GM21619 (cell line): ENCODE measurements at regions not wholly inside any gene's neighbourhood (a gene's known extent, or its start where the extent isn't known, plus 50 kb on each side); places are given as distances from the start of the nearest gene placed in this dataset.
"Not testable (repeated sequence)": the region's sequence is repeated elsewhere in the genome, so short reads cannot be mapped to it uniquely, and the experiment has no call there.

ENCODE experiments used
- ATAC-seq: cut with Tn5 transposase; IDR thresholded peaks from one replicate; pipeline ENCODE4 v1.9.1; 2021; ENCODE audit not compliant: unreplicated experiment

DNA sequence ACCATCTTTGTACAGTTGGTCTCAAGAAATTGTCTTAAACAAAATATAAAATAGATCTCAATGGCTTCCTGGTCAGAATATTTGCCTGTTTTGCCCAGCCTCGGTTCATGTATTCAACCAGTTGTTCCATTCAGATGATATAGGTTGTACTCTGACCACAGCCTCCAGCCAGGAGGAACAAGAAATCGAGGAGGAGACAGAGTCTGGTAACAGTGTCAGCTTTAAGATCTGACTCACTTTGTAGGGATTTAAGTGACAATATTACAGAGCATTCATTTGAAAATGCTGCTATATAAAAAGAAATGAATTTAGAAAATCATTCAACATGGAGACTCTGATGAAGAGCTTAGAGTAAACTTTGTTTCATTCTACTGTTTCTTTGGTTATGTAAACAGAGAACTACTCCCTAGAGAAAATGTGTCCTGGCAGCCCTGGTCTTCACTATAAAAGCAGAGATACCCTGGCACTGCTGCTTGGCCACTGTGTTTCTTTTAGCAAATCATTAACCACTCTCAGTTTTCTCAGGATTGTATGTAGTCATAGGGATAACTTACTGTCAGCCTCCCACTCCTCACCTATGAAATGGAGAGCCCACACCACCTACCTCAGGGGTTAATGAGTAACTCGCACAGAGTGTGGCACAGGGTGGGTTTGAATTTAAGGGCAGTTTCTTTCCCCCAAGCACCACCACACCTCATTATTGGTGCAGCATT, 53.5 kb downstream of the PAGE2 start:
- no peak for ATAC-seq

DNA sequence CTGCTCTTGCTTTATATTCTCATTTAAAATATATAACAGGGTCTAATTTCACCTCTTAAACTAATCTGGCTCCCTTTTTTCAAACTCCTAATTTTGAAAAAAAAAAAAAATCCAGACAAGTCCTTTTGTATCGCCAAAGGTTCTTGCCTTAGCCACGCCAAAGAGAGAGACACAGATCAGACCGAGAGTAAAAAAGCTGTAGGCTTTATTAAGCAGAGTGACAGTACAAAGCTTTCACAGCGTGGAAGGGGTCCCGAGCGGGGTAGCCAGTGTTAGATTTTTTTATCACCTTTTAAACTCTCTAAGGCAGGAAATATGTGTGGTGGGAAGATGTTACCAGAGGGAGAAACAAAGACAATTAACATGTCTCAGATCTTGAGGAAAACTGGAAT, 54.1 kb downstream of the PAGE2 start:
- no peak for ATAC-seq

DNA sequence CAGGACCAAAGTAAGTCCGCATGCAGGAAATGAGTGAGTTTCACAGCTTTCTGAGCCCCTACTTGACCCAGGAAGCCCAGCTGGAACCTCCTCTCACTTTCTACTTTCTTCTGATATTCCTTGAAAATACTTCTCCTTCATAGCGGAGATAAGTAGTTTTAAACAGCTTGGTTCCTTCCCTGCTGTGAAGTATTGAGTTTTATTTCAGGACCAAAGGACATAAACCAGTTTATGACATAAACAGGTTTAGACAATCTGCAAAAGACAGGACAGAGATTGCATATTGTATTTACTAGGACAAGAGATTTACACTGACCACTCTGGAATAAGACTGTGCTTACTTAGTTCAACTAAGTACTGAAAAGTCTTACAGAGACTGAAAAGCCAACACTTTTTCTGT, 54.8 kb downstream of the PAGE2 start:
- ATAC-seq: no peak

DNA sequence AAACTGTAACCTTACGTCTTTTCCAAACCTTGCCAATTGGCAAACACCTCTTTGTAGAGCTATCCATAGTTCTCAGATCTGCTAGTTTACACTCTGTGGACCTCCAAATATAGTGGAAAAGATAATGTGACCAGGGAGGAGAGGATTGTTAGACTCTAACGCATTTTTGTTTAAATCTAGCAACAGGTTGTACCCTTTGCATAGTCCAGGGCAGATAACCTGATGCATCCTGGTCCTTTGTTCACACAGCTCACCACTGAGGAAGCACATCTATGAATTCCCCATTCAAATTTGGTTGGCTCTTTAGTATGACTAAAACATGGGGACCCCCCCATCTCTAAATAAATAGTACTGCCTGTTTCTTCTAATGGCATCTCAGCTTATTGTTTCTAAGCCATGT, 55.9 kb downstream of the PAGE2 start:
- ATAC-seq: no peak

DNA sequence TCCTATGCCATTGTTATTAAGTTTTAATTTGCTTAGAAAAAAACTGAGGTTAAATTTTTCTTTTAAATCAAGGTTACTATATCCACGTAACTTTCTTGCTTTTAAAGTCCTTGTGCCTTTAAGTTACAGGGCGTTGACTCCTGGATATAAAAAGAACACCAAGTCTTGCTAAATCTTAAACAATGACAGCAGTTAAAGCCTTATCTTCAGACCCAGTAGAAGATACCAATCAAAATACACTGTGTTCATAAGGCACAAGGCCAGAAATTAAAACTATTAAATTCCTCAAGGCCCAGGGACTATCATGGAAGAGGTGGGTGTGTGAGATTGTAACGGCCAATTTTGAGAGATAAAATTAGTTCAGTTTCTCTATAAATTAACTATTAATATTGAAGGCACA, 60.4 kb downstream of the PAGE2 start:
- ATAC-seq: no peak

DNA sequence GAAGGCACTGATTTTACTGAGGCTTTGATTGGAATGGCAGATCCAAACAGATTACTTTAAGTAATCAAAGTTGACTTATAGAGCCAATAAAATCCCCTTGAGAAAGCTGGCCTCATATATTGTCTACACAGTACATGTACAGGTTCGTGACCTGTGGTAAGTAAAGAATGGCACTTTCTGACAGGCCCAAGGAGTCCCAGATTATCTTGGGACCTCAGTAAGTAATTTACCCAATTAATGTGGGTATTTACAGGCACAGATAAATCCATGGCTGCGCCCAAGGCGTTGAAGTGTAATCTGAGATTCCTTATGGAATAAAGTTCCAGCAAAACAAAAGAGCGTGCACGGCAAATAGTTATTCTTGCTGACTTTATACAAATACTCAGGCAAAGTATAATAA, 62.4 kb downstream of the PAGE2 start:
- ATAC-seq: no peak

DNA sequence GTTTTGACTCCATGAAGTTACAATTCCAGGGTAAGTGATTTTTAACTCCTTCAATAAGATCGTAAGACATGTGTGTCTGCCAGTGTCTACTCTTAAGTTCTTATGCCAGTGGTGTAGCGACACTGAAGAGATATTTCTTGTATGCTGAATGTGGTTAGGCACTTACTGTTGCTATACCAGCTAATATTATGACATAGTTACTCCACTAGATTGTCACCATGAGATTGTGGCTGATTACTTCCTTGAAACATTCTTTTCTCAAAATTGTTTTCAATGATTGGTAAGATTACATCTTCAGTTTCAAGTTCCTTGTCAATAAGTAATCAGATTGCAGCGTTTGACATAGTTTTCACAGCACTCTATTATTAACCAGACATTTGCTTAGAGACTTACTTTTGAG, 60.6 kb upstream of the PAGE5 start:
- no peak for ATAC-seq

DNA sequence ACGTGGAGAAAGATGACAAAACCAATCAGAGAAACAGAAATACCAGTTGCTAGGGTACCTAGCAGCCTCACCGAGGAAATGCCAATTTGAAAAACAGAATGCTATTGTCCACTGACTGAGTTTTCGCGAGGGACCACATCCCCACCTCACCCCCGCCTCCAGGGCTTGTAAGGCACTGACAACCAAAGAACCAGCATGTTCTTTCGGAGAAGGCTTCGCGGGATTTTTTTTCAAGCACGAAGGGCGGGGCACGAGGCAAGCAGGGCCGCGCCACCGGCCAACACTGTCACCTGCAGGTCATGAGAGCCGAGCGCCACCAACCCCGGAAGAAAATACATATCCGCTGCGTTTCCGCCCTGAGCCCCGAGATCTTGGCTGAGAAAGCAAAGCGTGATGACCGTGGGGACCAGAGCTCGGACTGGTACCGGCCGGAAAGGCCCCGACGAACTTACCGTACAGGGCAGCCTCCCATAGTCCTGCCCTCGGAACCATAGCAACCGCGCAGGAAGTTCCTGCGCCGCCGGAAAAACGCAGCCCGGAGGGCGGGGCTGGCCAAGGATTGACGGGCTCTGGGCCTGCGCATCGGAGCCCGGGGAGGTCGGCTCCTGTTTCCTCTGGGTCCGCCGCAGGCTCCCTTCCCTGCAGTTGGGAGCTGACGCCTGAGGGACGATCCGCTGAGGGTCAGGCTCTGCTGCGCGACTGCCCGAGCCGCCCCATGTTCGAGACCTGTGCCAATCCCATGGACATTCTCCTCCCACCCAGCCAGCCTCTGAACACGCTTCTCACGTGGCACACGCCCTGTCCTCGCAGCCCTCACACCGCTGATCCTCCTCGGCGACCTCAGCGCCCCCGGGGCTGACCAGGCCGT, 59.2 kb upstream of the PAGE5 start:
- ATAC-seq: peak; percentile 91

DNA sequence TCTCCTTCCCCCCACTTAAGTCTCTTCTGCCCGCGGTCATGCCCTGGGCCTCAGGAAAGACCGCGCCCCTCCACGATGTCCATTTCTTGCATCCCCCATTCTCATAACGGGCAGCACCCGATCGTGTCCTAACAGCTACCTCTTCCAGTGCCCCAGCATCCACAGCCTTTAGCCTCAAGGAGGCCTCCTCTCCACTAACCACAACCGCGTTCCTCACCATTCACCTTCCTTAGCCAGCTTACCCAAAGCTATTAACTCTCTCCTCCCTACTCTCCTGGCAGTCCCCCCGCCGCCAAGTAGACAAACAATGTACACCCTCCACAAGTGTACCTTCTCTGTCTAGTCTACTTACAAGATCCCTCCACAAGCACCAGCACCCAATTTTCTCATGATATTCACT, 58.6 kb upstream of the PAGE5 start:
- no peak for ATAC-seq

DNA sequence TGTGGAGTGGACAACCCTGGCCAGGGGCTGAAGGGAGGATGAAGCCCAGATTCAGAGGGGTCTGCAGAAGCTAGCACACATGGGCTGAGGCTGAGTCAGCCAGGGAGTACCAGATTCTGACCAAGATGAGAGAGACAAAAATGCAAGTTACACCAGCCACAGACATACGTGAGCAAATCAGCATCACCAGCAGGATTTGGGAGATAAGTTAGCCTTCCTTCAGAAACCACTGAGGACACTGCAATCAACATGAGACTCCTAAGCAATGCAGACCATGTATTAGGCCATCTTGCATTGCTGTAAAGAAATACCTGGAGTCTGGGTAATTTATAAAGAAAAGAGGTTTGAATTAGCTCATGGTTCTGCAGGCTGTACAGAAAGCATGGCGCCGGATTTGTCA, 57.0 kb upstream of the PAGE5 start:
- ATAC-seq: no peak

DNA sequence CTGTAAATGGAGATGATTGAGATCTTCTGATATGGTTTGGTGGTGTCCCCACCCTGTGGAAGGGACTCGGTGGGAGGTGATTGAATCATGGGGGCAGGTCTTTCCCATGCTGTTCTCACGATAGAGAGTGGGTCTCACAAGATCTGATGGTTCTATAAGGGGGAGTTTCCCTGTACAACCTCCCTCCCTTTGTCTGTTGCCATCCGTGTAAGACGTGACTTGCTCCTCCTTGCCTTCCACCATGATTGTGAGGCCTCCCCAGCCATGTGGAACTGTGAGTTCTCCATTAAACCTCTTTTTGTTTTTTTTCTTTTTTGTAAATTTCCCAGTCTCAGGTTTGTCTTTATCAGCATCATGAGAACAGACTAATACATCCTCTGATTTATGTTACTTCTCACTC, 55.1 kb upstream of the PAGE5 start:
- not testable (repeated sequence) for ATAC-seq

DNA sequence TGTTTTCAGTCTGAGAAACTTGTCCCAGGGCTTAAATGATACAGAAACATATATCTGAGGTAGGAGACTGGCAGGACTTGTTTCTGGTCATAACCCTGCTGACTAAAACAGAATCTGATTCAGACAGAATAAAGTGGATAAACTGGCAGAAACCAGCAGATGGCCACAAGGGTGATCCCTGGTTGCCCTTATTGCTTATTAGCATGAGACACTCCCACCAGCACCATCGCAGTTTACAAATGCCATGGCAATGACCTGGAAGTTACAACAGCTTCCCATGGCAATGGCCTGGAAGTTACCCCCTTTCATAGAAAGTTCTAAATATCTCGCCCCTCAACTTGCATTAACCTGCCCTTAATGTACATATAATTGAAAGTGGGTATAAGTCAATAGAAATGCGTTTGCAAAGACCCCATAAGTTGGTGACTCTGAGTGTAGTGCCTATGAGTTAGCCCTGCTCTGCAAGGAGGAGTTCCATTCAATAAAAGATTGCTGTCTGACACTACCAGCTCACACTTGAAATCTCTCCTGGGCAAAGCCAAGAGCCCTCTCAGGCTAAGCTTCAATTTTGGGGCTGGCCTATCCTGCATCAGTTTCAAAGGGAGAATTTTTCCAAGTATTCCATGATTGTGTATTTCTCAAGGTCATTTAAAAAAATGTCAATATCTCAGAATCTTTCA, 52.9 kb upstream of the PAGE5 start:
- no peak for ATAC-seq

DNA sequence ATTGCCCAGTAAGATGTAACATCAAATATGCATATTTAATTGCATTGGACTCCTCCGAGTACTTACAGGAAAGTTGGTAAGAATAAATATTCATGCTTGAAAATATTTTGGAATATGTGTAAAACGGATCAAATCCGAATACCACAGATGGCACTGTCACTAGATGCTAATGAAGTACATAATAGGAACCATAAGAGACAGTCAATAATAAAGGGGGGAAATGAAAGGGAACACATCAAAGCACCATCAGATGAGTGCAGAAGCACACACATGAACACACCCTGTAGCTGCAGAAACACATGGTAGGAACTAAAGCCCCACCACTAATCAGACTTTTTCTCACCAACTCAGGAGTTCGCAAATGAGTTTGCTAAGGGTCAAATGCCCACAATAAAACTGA, 52.2 kb upstream of the PAGE5 start:
- ATAC-seq: no peak

DNA sequence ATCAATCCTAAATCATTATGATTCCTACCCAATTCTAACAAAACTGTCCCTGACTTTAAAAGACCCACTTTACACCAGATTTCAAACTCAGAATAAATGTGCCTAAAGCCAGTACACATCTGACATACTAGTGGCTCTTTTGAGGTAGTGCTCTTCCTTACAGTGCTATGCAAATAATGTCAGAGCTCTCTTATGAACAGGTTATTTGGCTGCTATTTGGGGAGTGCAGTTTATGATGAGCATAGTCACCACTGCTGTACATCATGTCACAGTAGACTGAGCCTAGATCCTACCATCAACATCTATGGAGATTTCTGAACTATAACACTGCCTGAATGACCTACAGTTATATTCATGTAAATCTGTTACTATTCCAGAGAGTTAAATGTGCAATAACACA, 50.4 kb upstream of the PAGE5 start:
- no peak for ATAC-seq
